ENCODE measurements at regions not wholly inside any gene's neighbourhood (a gene's known extent, or its start where the extent isn't known, plus 50 kb on each side); places are given as distances from the start of the nearest gene placed in this dataset.
"Not testable (repeated sequence)": the region's sequence is repeated elsewhere in the genome, so short reads cannot be mapped to it uniquely, and the experiment has no call there.

DNA sequence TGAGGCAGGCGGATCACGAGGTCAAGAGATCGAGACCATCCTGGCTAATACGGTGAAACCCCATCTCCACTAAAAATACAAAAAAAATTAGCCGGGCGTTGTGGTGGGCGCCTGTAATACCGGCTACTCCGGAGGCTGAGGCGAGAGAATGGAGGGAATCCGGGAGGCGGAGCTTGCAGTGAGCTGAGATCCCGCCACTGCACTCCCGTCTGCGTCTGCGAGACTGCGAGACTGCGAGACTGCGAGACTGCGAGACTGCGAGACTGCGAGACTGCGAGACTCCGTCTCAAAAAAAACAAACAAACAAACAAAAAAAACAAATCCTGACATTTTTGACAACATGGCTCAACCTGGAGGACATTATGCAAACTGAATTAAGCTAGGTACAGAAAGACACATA, 1606.2 kb downstream of the STIM2 start:
- TF ChIP-seq EZH2 (IDR thresholded peaks at IDR 0.05; ENCODE audit: insufficient read depth, poor library complexity, severe bottlenecking); EZH2phosphoT487 (IDR thresholded peaks at IDR 0.05; ENCODE audit: insufficient read depth, low read depth): not testable (repeated sequence)
